ENCODE measurements at regions not wholly inside any gene's neighbourhood (a gene's known extent, or its start where the extent isn't known, plus 50 kb on each side); places are given as distances from the start of the nearest gene placed in this dataset.

DNA sequence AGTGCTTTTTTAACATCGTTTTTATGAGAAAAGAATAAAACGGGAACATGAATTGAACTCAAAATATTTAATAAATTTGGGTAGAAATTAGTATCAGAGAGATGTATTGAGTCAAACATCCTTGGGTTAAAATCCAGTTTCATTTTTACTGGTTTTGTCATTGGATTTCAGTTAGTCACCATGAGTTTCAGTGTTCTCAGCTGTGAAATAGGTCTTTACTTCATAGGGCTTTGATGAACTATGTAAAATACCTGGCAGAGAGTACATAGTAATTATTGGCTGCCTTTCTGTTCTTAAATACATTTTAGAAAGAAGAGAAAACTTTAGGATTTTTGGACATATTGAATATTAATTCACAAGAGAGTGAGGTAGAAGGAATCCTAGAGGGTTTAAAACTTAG lies 105.8 kb downstream of the TANC2 start:
- no peak overlapping the region for H3K4me3 ChIP-seq (ENCODE audit: low read length)
- no peak overlapping the region for H3K27ac ChIP-seq (ENCODE audit: low read depth, low read length)
- H3F3A ChIP-seq (ENCODE audit: control insufficient read depth, insufficient read depth), result no peaks in the 10 kb centered on the region
- H3K9me3 ChIP-seq (ENCODE audit: control insufficient read depth, insufficient read depth, low read length), result no peaks in the 10 kb centered on the region
- no peaks in the 10 kb centered on the region for H3K79me2 ChIP-seq (ENCODE audit: control insufficient read depth, low read length)
- no peaks in the 10 kb centered on the region for H3K27me3 ChIP-seq (ENCODE audit: control insufficient read depth, low read length)
- H3K36me3 ChIP-seq (ENCODE audit: control insufficient read depth, low read length), result no peaks in the 10 kb centered on the region
- H3K4me1 ChIP-seq (ENCODE audit: control insufficient read depth, low read length), result no peaks in the 10 kb centered on the region
- TF ChIP-seq EZH2phosphoT487 (IDR thresholded peaks at IDR 0.05; ENCODE audit: borderline replicate concordance, low read length), result no peak
- TF ChIP-seq, protein P1, sequence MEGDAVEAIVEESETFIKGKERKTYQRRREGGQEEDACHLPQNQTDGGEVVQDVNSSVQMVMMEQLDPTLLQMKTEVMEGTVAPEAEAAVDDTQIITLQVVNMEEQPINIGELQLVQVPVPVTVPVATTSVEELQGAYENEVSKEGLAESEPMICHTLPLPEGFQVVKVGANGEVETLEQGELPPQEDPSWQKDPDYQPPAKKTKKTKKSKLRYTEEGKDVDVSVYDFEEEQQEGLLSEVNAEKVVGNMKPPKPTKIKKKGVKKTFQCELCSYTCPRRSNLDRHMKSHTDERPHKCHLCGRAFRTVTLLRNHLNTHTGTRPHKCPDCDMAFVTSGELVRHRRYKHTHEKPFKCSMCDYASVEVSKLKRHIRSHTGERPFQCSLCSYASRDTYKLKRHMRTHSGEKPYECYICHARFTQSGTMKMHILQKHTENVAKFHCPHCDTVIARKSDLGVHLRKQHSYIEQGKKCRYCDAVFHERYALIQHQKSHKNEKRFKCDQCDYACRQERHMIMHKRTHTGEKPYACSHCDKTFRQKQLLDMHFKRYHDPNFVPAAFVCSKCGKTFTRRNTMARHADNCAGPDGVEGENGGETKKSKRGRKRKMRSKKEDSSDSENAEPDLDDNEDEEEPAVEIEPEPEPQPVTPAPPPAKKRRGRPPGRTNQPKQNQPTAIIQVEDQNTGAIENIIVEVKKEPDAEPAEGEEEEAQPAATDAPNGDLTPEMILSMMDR (IDR thresholded peaks at IDR 0.05; ENCODE audit: low read depth, low read length, poor library complexity, severe bottlenecking), result no peak
- H3K9me2 ChIP-seq (replicated peaks; ENCODE audit: control insufficient read depth, low read length), result no peaks in the 10 kb centered on the region
- no peaks in the 10 kb centered on the region for H4K20me1 ChIP-seq (ENCODE audit: control insufficient read depth, insufficient read depth, low read depth, low read length)
- H3K4me2 ChIP-seq (ENCODE audit: low read length), result no peak overlapping the region

GRCh38 chr17:63075969-63076368 lies 109.9 kb downstream of the TANC2 start:
- no peaks in the 10 kb centered on the region for H4K20me1 ChIP-seq (ENCODE audit: control insufficient read depth, insufficient read depth, low read depth, low read length)
- no peak for TF ChIP-seq EZH2phosphoT487 (IDR thresholded peaks at IDR 0.05; ENCODE audit: borderline replicate concordance, low read length)
- TF ChIP-seq, protein P1 (IDR thresholded peaks at IDR 0.05; ENCODE audit: low read depth, low read length, poor library complexity, severe bottlenecking), result no peak
- no peaks in the 10 kb centered on the region for H3K9me2 ChIP-seq (replicated peaks; ENCODE audit: control insufficient read depth, low read length)
- no peak overlapping the region for H3K4me3 ChIP-seq (ENCODE audit: low read length)
- no peaks in the 10 kb centered on the region for H3K4me1 ChIP-seq (ENCODE audit: control insufficient read depth, low read length)
- no peaks in the 10 kb centered on the region for H3K79me2 ChIP-seq (ENCODE audit: control insufficient read depth, low read length)
- H3K27ac ChIP-seq (ENCODE audit: low read depth, low read length), result no peak overlapping the region
- H3K9me3 ChIP-seq (ENCODE audit: control insufficient read depth, insufficient read depth, low read length), result no peaks in the 10 kb centered on the region
- no peak overlapping the region for H3K4me2 ChIP-seq (ENCODE audit: low read length)
- peaks cover 9% of the 10 kb centered on the region; the same call in 1 of the 2 replicates for H3K27me3 ChIP-seq (ENCODE audit: control insufficient read depth, low read length)
- H3F3A ChIP-seq (ENCODE audit: control insufficient read depth, insufficient read depth), result no peaks in the 10 kb centered on the region
- no peaks in the 10 kb centered on the region for H3K36me3 ChIP-seq (ENCODE audit: control insufficient read depth, low read length)

GRCh38 chr17:63078707-63079106 lies 112.7 kb downstream of the TANC2 start:
- H3K79me2 ChIP-seq (ENCODE audit: control insufficient read depth, low read length), result no peaks in the 10 kb centered on the region
- no peak overlapping the region for H3K4me2 ChIP-seq (ENCODE audit: low read length)
- TF ChIP-seq, protein P1 (IDR thresholded peaks at IDR 0.05; ENCODE audit: low read depth, low read length, poor library complexity, severe bottlenecking), result no peak
- TF ChIP-seq EZH2phosphoT487 (IDR thresholded peaks at IDR 0.05; ENCODE audit: borderline replicate concordance, low read length), result no peak
- H3K27ac ChIP-seq (ENCODE audit: low read depth, low read length), result no peak overlapping the region
- no peaks in the 10 kb centered on the region for H3F3A ChIP-seq (ENCODE audit: control insufficient read depth, insufficient read depth)
- no peak overlapping the region for H3K4me3 ChIP-seq (ENCODE audit: low read length)
- no peaks in the 10 kb centered on the region for H3K9me2 ChIP-seq (replicated peaks; ENCODE audit: control insufficient read depth, low read length)
- H4K20me1 ChIP-seq (ENCODE audit: control insufficient read depth, insufficient read depth, low read depth, low read length), result no peaks in the 10 kb centered on the region
- H3K27me3 ChIP-seq (ENCODE audit: control insufficient read depth, low read length), result peaks cover 9% of the 10 kb centered on the region; the same call in 1 of the 2 replicates
- no peaks in the 10 kb centered on the region for H3K9me3 ChIP-seq (ENCODE audit: control insufficient read depth, insufficient read depth, low read length)
- H3K4me1 ChIP-seq (ENCODE audit: control insufficient read depth, low read length), result no peaks in the 10 kb centered on the region
- no peaks in the 10 kb centered on the region for H3K36me3 ChIP-seq (ENCODE audit: control insufficient read depth, low read length)
